Fibroblast of lung (primary cell): ENCODE measurements at regions not wholly inside any gene's neighbourhood (a gene's known extent, or its start where the extent isn't known, plus 50 kb on each side); places are given as distances from the start of the nearest gene placed in this dataset.

Source experiments
- DNase-seq, 2 donors: peaks; one replicate each; pipeline versions ENCODE4 v3.0.0 to v3.0.0-alpha.2; 2010; ENCODE audit warnings: low read depth in 2 of 2
- H2AFZ ChIP-seq: 2 replicates; pipeline ENCODE4 v1.5.1; 2012; ENCODE audit warnings: low read length, control low read depth, inconsistent platforms
- H3K27ac ChIP-seq: 2 replicates; pipeline ENCODE4 v1.5.1; 2011; ENCODE audit warnings: low read length, control low read depth; ENCODE audit not compliant: insufficient read depth
- H3K27me3 ChIP-seq: 2 replicates; pipeline ENCODE4 v1.5.1; 2011; ENCODE audit warnings: mild to moderate bottlenecking, low read length; ENCODE audit not compliant: control insufficient read depth, insufficient read depth
- H3K36me3 ChIP-seq: 2 replicates; pipeline ENCODE4 v1.5.1; 2011; ENCODE audit warnings: low read length; ENCODE audit not compliant: control insufficient read depth, insufficient read depth
- H3K4me1 ChIP-seq: 2 replicates; pipeline ENCODE4 v1.5.1; 2011; ENCODE audit warnings: low read length; ENCODE audit not compliant: control insufficient read depth, insufficient read depth; ENCODE audit errors: extremely low read depth
- H3K4me2 ChIP-seq: 2 replicates; pipeline ENCODE4 v1.5.1; 2011; ENCODE audit warnings: low read length, control low read depth; ENCODE audit not compliant: insufficient read depth; ENCODE audit errors: extremely low read depth
- H3K4me3 ChIP-seq, 4 experiments: fragments of 200-600 bp in 1 of 4; sonication (generic) in 1 of 4; replicated peaks in 1 of 4; 2 replicates each; pipeline ENCODE4 v1.5.1; 2011 to 2016; ENCODE audit warnings: low read length in 4 of 4, low read depth in 3 of 4, mild to moderate bottlenecking in 3 of 4, control low read depth in 2 of 4, inconsistent platforms in 1 of 4, mixed read lengths in 1 of 4; ENCODE audit not compliant: insufficient read depth in 1 of 4; ENCODE audit errors: control extremely low read depth in 1 of 4
- H3K79me2 ChIP-seq: 2 replicates; pipeline ENCODE4 v1.5.1; 2012; ENCODE audit warnings: mild to moderate bottlenecking, low read length, inconsistent platforms; ENCODE audit not compliant: control insufficient read depth, insufficient read depth
- H3K9ac ChIP-seq: 2 replicates; pipeline ENCODE4 v1.5.1; 2011; ENCODE audit warnings: mild to moderate bottlenecking, low read length, control low read depth; ENCODE audit not compliant: insufficient read depth
- H3K9me3 ChIP-seq: 2 replicates; pipeline ENCODE4 v1.5.1; 2012; ENCODE audit warnings: low read depth, low read length; ENCODE audit not compliant: control insufficient read depth, insufficient read depth
- H4K20me1 ChIP-seq: 2 replicates; pipeline ENCODE4 v1.5.1; 2011; ENCODE audit warnings: low read length; ENCODE audit not compliant: control insufficient read depth, insufficient read depth; ENCODE audit errors: extremely low read depth
- CTCF ChIP-seq, 2 donors: IDR thresholded peaks in 1 of 2; conservative IDR thresholded peaks in 1 of 2; 1 replicate in 1 of 2; 2 replicates in 1 of 2; pipeline ENCODE4 v1.5.1; 2011 to 2012; ENCODE audit warnings: low read length in 2 of 2, control low read depth in 1 of 2, inconsistent platforms in 1 of 2, low read depth in 1 of 2, mild to moderate bottlenecking in 1 of 2
- EZH2 ChIP-seq: IDR thresholded peaks from 2 replicates; pipeline ENCODE4 v1.5.1; 2012; ENCODE audit warnings: low read length, control low read depth, mild to moderate bottlenecking; ENCODE audit errors: missing control alignments

GRCh38 chr2:11030036-11030435 is 118.3 kb downstream of the KCNF1 start:
- DNase-seq: no peak
- no peak for TF ChIP-seq CTCF (conservative IDR thresholded peaks at IDR 0.05 in 1 of 2, IDR thresholded peaks at IDR 0.05 in 1 of 2; ENCODE audit: low read depth in 1 of 2, low read length in 2 of 2)
- TF ChIP-seq EZH2: no peak
- Histone ChIP-seq H3K79me2 (no peaks in the 10 kb centered on the region), H2AFZ (no peak overlapping the region), H3K9me3 (no peaks in the 10 kb centered on the region), H3K9ac (no peak overlapping the region), H3K36me3 (no peaks in the 10 kb centered on the region), H3K4me1 (no peaks in the 10 kb centered on the region), H3K4me2 (no peak overlapping the region), H3K27me3 (peaks cover 5% of the 10 kb centered on the region), H3K4me3 (no peak overlapping the region), H4K20me1 (no peaks in the 10 kb centered on the region), H3K27ac (no peak overlapping the region)

DNA sequence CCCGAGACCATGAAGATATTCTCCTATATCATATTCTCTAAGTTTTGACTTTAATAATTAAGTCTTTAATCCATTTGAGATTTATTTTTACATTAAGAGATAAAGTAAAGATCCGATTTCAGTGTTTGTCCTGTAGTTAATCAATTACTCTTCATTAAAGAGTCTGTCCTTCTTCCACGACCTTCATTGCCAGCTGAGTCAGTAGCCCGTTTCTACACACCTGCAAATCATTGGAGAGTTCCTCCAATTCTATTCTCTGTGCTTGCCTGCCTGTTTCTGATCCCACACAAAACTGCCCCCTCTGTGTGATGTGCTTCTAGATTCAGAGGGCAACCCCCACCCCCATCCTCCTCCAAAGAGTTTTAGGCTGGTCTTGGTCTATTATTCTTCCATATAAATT is 119.2 kb downstream of the KCNF1 start:
- peaks cover 5% of the 10 kb centered on the region for H3K27me3 ChIP-seq
- no peak for TF ChIP-seq CTCF (conservative IDR thresholded peaks at IDR 0.05 in 1 of 2, IDR thresholded peaks at IDR 0.05 in 1 of 2; ENCODE audit: low read depth in 1 of 2, low read length in 2 of 2)
- no peak for TF ChIP-seq EZH2
- H2AFZ ChIP-seq: no peak overlapping the region
- H3K27ac ChIP-seq: no peak overlapping the region
- no peak for DNase-seq
- H3K4me3 ChIP-seq: no peak overlapping the region
- no peaks in the 10 kb centered on the region for H3K4me1 ChIP-seq
- no peaks in the 10 kb centered on the region for H4K20me1 ChIP-seq
- H3K36me3 ChIP-seq: no peaks in the 10 kb centered on the region
- H3K79me2 ChIP-seq: no peaks in the 10 kb centered on the region
- H3K9me3 ChIP-seq: no peaks in the 10 kb centered on the region
- H3K4me2 ChIP-seq: no peak overlapping the region
- no peak overlapping the region for H3K9ac ChIP-seq

DNA sequence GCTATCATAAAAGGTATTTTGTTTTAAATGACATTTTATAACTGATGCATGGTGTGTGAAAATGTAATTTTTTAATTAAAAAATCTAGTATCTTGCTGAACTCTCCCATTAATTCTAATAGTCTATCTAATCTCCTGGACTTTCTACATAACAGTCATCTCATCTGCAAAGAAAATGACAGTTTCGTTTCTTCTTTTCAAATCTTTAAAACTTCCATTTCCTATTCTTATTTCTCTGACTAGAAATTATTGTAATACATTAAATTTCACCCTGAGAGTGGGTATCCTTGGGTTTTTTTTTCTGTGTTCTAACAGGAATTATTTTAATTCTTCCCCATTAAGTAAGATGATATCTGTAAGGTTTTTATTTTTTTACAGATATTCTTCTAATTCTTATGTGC is 120.1 kb downstream of the KCNF1 start:
- no peak for TF ChIP-seq EZH2
- TF ChIP-seq CTCF (conservative IDR thresholded peaks at IDR 0.05 in 1 of 2, IDR thresholded peaks at IDR 0.05 in 1 of 2; ENCODE audit: low read depth in 1 of 2, low read length in 2 of 2): no peak
- no peak overlapping the region for H2AFZ ChIP-seq
- no peak overlapping the region for H3K4me2 ChIP-seq
- no peak overlapping the region for H3K4me3 ChIP-seq
- no peaks in the 10 kb centered on the region for H3K36me3 ChIP-seq
- H3K27me3 ChIP-seq: peaks cover 5% of the 10 kb centered on the region
- no peak overlapping the region for H3K27ac ChIP-seq
- H3K4me1 ChIP-seq: no peaks in the 10 kb centered on the region
- H3K79me2 ChIP-seq: no peaks in the 10 kb centered on the region
- DNase-seq: no peak
- H4K20me1 ChIP-seq: no peaks in the 10 kb centered on the region
- no peaks in the 10 kb centered on the region for H3K9me3 ChIP-seq
- H3K9ac ChIP-seq: no peak overlapping the region
